ENCODE measurements at regions not wholly inside any gene's neighbourhood (a gene's known extent, or its start where the extent isn't known, plus 50 kb on each side); places are given as distances from the start of the nearest gene placed in this dataset.
"Not testable (repeated sequence)": the region's sequence is repeated elsewhere in the genome, so short reads cannot be mapped to it uniquely, and the experiment has no call there.

DNA sequence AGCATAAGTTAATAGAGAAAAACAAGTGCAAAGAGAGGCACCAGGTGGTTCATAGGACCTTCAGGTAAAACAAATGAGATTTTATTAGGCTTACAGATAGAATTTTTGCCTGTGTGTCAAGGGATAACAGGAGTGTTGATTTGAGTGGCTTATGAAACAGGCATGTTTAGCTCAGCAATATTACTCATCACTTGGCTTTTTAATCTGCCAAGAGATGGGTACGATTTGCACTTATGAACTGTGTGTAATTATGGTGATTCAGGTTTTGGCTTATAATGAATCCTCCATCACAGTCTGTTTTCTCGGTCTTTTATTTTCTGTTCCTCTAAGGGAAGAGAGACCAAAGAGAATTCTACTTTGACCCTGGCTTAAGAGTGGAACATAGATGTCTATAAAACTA is 199.3 kb downstream of the DMRTA1 start:
- DNase-seq (ENCODE audit: low read depth) = no peak

DNA sequence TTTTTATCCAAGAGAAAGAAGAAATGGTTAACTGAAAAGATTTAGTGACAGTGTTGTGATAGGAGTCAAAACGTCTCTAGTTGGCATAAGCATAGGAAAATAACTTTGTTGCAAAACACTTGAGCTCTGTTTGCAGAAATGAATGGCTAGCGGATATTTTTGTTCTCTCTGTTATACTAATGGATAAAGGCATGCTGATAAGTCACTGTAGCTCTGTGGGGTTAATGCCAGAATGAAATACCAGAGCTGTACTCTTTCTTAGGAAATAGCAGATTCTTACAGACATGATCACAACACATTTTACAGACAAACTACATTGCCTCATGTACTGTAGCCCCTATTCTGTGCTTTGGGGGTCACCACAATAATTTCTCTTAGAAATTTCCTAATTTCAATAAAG is 202.8 kb downstream of the DMRTA1 start:
- no peak overlapping the region for H3K4me3 ChIP-seq (ENCODE audit: low read depth, low read length)
- TF ChIP-seq CTCF (conservative IDR thresholded peaks at IDR 0.05; ENCODE audit: low read depth, low read length) = no peak
- DNase-seq (ENCODE audit: low read depth) = peak; percentile 4

More for the DNA sequence above, 199.3 kb downstream of the DMRTA1 start:
- TF ChIP-seq CTCF (conservative IDR thresholded peaks at IDR 0.05; ENCODE audit: low read depth, low read length) = no peak
- no peak overlapping the region for H3K4me3 ChIP-seq (ENCODE audit: low read depth, low read length)

GRCh38 chr9:22650145-22650544 is 203.5 kb downstream of the DMRTA1 start:
- H3K4me3 ChIP-seq (ENCODE audit: low read depth, low read length) = no peak overlapping the region
- DNase-seq (ENCODE audit: low read depth) = no peak
- TF ChIP-seq CTCF (conservative IDR thresholded peaks at IDR 0.05; ENCODE audit: low read depth, low read length) = no peak

- no peak for DNase-seq (ENCODE audit: low read depth)
- TF ChIP-seq CTCF (conservative IDR thresholded peaks at IDR 0.05; ENCODE audit: low read depth, low read length) = no peak
- no peak overlapping the region for H3K4me3 ChIP-seq (ENCODE audit: low read depth, low read length)
Measured at GRCh38 chr9:22650946-22651345, 204.3 kb downstream of the DMRTA1 start.

DNA sequence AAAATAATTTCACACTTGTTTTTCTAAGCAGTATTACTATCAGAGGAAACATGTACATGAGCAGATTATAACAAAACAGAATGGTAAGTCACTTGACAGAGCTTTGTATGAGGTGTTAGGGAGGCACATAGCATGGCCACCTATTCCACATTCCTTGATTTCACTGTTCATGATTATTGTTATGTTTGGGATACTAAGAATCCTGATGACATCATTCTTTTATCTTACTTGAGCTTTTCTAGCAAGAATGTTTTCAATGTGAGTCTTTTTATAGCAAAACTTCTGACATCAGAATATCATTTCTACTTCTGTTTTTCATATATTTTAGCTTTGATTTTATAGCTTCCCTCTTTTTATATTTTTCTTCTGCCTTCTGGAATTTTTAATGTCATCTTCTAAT is 208.2 kb downstream of the DMRTA1 start:
- TF ChIP-seq CTCF (conservative IDR thresholded peaks at IDR 0.05; ENCODE audit: low read depth, low read length) = no peak
- peak; percentile 1 for DNase-seq (ENCODE audit: low read depth)

DNA sequence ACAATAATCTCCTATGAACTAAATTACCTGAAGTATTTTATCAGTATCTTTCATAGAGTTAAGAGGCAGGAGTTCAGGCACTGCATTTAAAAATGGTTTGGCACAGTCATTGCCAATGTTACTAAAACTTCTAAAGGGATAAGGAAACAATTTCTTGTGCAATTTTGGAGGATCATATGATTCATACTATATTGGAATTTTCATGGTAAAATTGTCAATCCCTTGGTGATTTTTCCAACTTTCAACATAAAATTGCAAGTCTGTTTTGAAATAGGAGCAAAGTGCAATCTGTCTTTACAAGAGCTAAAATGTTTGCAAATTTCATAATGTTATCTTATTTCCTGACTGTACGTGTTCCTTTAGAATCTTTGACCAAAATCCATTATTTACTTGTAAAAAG is 211.1 kb downstream of the DMRTA1 start:
- DNase-seq (ENCODE audit: low read depth) = no peak
- no peak for TF ChIP-seq CTCF (conservative IDR thresholded peaks at IDR 0.05; ENCODE audit: low read depth, low read length)

More for the DNA sequence above, 208.2 kb downstream of the DMRTA1 start:
- no peak overlapping the region for H3K4me3 ChIP-seq (ENCODE audit: low read depth, low read length)

GRCh38 chr9:22658484-22658883 is 211.9 kb downstream of the DMRTA1 start:
- DNase-seq (ENCODE audit: low read depth); H3K4me3 ChIP-seq (ENCODE audit: low read depth, low read length): not testable (repeated sequence)

More for the DNA sequence above, 211.1 kb downstream of the DMRTA1 start:
- no peak overlapping the region for H3K4me3 ChIP-seq (ENCODE audit: low read depth, low read length)

DNA sequence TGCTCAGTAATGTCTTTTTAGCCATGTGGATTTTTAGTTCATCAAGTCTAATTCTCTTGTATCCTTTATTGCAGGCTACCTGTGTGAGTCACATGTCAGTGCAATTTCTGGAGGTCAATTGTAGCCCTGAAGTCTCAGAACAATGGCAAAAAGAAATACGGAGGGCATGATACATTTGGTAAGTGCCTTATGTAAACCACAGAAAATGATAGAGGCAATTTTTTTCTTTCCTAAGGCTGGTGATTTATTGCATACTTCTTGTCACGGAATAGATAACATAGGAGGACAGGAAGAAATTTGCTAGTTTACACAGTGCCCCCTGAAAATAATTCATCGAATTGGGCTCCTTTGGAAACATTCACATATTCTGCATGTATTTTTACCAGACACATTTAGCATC is 235.9 kb downstream of the DMRTA1 start:
- TF ChIP-seq CTCF (conservative IDR thresholded peaks at IDR 0.05; ENCODE audit: low read depth, low read length) = no peak
- no peak for DNase-seq (ENCODE audit: low read depth)
- no peak overlapping the region for H3K4me3 ChIP-seq (ENCODE audit: low read depth, low read length)
